PC-3 (cell line): ENCODE measurements at regions not wholly inside any gene's neighbourhood (a gene's known extent, or its start where the extent isn't known, plus 50 kb on each side); places are given as distances from the start of the nearest gene placed in this dataset.

Source experiments
- ATAC-seq: fragments of 200-7000 bp; cut with Tn5 transposase; 2 replicates; pipeline ENCODE4 v1.9.1; 2020; ENCODE audit warnings: mild to moderate bottlenecking, moderate library complexity
- BruUV-seq: library from RNA; stranded (reverse); fragments of 400-500 nt; replicated peaks from 2 replicates; lab custom pipeline; 2021; lab: Mats Ljungman, UMichigan
- CTCF ChIA-PET: fragments of 300-600 bp; sonication (Branson Sonifier 250); formaldehyde crosslinking; loops from one replicate; lab custom pipeline; 2022; ENCODE audit warnings: antibody characterized with exemption; lab: Charles Lee
- POLR2A ChIA-PET: fragments of 300-600 bp; sonication (Branson Sonifier 250); formaldehyde crosslinking; loops from one replicate; lab custom pipeline; 2022; ENCODE audit warnings: antibody characterized with exemption; ENCODE audit not compliant: unreplicated experiment; lab: Charles Lee
- DNase-seq: peaks from one replicate; pipeline ENCODE4 v3.0.0-alpha.2; 2015
- H2AFZ ChIP-seq: fragments of 300-600 bp; sonication (generic); 2 replicates; pipeline ENCODE4 v1.6.0; 2016; ENCODE audit warnings: antibody characterized with exemption, low read length
- H3F3A ChIP-seq: fragments of 300-600 bp; sonication (generic); one replicate; pipeline ENCODE4 v1.6.0; 2017; ENCODE audit warnings: antibody characterized with exemption, low read length, control low read depth, mild to moderate bottlenecking; ENCODE audit not compliant: unreplicated experiment
- H3K27ac ChIP-seq: fragments of 300-600 bp; sonication (generic); 2 replicates; pipeline ENCODE4 v1.5.1; 2016; ENCODE audit warnings: mild to moderate bottlenecking, low read length
- H3K27me3 ChIP-seq: fragments of 300-600 bp; sonication (generic); 2 replicates; pipeline ENCODE4 v1.6.1; 2016; ENCODE audit warnings: low read length, mixed read lengths
- H3K36me3 ChIP-seq: fragments of 300-600 bp; sonication (generic); 2 replicates; pipeline ENCODE4 v1.6.1; 2016; ENCODE audit warnings: low read depth, mixed run types, low read length, mixed read lengths
- H3K4me1 ChIP-seq: fragments of 300-600 bp; sonication (generic); 2 replicates; pipeline ENCODE4 v1.5.1; 2016; ENCODE audit warnings: low read length; ENCODE audit not compliant: insufficient read depth
- H3K4me2 ChIP-seq: fragments of 300-600 bp; sonication (generic); 2 replicates; pipeline ENCODE4 v1.6.0; 2016; ENCODE audit warnings: low read length
- H3K4me3 ChIP-seq: fragments of 300-600 bp; sonication (generic); 2 replicates; pipeline ENCODE4 v1.5.1; 2016; ENCODE audit warnings: mild to moderate bottlenecking, low read length, mixed read lengths
- H3K79me2 ChIP-seq: fragments of 300-600 bp; sonication (generic); 2 replicates; pipeline ENCODE4 v1.6.1; 2017; ENCODE audit warnings: low read length, mixed read lengths
- H3K9ac ChIP-seq: fragments of 300-600 bp; sonication (generic); 2 replicates; pipeline ENCODE4 v1.6.0; 2016; ENCODE audit warnings: mild to moderate bottlenecking, low read length
- H3K9me2 ChIP-seq: fragments of 300-600 bp; sonication (generic); replicated peaks from 2 replicates; pipeline ENCODE4 v1.6.1; 2016; ENCODE audit warnings: mixed run types, low read length, mixed read lengths
- H3K9me3 ChIP-seq: fragments of 300-600 bp; sonication (generic); 2 replicates; pipeline ENCODE4 v1.6.1; 2016; ENCODE audit warnings: low read length, mixed read lengths
- H4K20me1 ChIP-seq: fragments of 300-600 bp; sonication (generic); 2 replicates; pipeline ENCODE4 v1.6.1; 2016; ENCODE audit warnings: low read length, mixed read lengths
- EZH2 ChIP-seq: fragments of 300-600 bp; sonication (generic); IDR thresholded peaks from one replicate; pipeline ENCODE4 v1.6.1; 2017; ENCODE audit warnings: antibody characterized with exemption, mild to moderate bottlenecking, low read length; ENCODE audit not compliant: unreplicated experiment
- EZH2phosphoT487 ChIP-seq: fragments of 300-600 bp; sonication (generic); IDR thresholded peaks from 2 replicates; pipeline ENCODE4 v1.6.1; 2018; ENCODE audit warnings: mild to moderate bottlenecking, antibody characterized with exemption, low read length, borderline replicate concordance
- intact Hi-C: fragments of 100-400 bp; cut with micrococcal nuclease; formaldehyde crosslinking; loops from 2 replicates; pipeline ENCODE4 v1.9.0; 2023
- TF ChIP-seq, protein P1 (sequence below): fragments of 300-600 bp; sonication (generic); conservative IDR thresholded peaks from 2 replicates; pipeline ENCODE4 v1.5.1; 2017; ENCODE audit warnings: antibody characterized with exemption, low read depth, mild to moderate bottlenecking, low read length

DNA sequence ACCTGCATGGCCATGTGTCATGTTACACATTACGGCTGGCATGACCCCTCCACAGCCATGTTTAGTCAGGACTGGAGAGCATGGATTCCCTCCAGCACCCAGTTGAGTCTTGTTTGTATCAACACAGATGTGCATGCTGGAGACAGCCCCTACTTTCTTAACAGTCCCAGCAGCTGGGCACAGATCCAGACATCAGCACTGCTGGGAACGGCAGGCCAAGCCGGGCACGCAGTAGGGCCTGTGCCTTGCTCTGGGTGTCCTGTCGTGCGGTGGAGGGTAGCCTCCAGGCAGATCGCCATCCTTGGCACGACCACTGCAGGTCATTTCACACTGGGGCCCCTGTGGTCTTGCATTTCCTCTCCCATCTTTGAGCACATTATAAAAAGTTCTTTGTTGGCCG lies 381.4 kb downstream of the SMOC2 start:
- Histone ChIP-seq H3K9me2 (no peaks in the 10 kb centered on the region), H3K9me3 (no peaks in the 10 kb centered on the region), H4K20me1 (no peaks in the 10 kb centered on the region), H3K36me3 (no peaks in the 10 kb centered on the region), H3K27ac (no peak overlapping the region), H3K4me3 (no peak overlapping the region), H3K27me3 (peaks cover 11% of the 10 kb centered on the region), H3K4me2 (no peak overlapping the region), H3K79me2 (no peaks in the 10 kb centered on the region), H3K9ac (no peak overlapping the region), H3F3A (no peaks in the 10 kb centered on the region), H2AFZ (no peak overlapping the region), H3K4me1 (no peaks in the 10 kb centered on the region)
- intact Hi-C loops: no loop called here
- no peak for DNase-seq
- POLR2A ChIA-PET: no interaction called here
- TF ChIP-seq EZH2phosphoT487 (no peak), EZH2 (no peak)
- TF ChIP-seq, protein P1, sequence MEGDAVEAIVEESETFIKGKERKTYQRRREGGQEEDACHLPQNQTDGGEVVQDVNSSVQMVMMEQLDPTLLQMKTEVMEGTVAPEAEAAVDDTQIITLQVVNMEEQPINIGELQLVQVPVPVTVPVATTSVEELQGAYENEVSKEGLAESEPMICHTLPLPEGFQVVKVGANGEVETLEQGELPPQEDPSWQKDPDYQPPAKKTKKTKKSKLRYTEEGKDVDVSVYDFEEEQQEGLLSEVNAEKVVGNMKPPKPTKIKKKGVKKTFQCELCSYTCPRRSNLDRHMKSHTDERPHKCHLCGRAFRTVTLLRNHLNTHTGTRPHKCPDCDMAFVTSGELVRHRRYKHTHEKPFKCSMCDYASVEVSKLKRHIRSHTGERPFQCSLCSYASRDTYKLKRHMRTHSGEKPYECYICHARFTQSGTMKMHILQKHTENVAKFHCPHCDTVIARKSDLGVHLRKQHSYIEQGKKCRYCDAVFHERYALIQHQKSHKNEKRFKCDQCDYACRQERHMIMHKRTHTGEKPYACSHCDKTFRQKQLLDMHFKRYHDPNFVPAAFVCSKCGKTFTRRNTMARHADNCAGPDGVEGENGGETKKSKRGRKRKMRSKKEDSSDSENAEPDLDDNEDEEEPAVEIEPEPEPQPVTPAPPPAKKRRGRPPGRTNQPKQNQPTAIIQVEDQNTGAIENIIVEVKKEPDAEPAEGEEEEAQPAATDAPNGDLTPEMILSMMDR: no peak
- BruUV-seq: no TSS peak
- CTCF ChIA-PET: no interaction called here
- ATAC-seq: no peak

DNA sequence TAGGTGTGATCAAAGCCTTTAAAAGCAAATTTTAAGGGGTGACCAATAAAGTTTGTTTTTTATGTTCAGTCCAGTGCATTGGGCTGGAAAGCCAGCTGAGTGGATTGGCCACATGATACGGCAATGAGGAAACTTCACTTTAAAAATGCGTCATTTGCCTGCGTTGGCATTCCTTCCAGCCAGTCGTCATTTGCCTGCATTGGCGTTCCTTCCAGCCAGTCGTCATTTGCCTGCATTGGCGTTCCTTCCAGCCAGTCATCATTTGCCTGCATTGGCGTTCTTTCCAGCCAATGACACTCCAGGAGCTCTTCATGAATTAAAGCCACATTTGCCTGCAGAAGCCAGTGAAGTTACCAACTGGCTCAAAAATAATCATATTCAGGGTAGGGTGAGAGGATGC lies 378.6 kb downstream of the SMOC2 start:
- H3K9ac ChIP-seq: no peak overlapping the region
- no peaks in the 10 kb centered on the region for H3K9me2 ChIP-seq
- no peak overlapping the region for H2AFZ ChIP-seq
- no peaks in the 10 kb centered on the region for H4K20me1 ChIP-seq
- no peaks in the 10 kb centered on the region for H3F3A ChIP-seq
- POLR2A ChIA-PET: no interaction called here
- H3K9me3 ChIP-seq: no peaks in the 10 kb centered on the region
- H3K4me2 ChIP-seq: no peak overlapping the region
- intact Hi-C loops: no loop called here
- H3K27ac ChIP-seq: no peak overlapping the region
- H3K36me3 ChIP-seq: no peaks in the 10 kb centered on the region
- 0 out of 2 replicates have a peak, but pooled peaks cover 8% of the 10 kb centered on the region for H3K27me3 ChIP-seq
- H3K79me2 ChIP-seq: no peaks in the 10 kb centered on the region
- H3K4me1 ChIP-seq: no peaks in the 10 kb centered on the region
- ATAC-seq: no peak
- CTCF ChIA-PET: no interaction called here
- DNase-seq: no peak
- no peak overlapping the region for H3K4me3 ChIP-seq
- no peak for TF ChIP-seq EZH2
- TF ChIP-seq, protein P1: no peak
- TF ChIP-seq EZH2phosphoT487: no peak
- BruUV-seq: no TSS peak

DNA sequence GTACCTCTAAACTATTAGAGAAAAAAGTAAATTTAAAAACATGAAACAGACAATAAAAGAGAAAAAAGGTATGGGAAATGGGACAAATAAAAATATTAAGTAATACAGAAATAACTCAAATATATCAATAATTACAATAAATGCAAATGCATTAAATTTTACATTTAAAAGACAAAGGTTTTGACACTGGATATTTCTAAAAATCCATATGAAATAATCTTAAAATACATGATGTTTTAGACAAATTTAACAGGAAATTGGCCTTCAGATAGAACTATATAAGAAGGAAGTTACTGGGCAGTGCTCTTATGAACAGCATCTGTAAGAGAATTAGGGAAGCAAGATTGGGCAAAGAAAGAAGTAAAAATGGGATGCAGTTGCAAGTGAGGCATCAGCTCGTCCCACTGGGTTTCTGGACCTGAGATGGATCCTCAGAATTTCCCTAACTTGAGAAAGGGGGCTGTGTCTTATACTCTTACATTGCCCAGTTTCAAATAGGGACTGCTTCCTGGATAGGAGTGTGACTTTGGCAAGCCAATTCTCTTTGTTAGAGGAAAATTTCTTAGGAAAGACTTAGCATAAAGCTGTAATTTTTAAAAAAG lies 376.7 kb downstream of the SMOC2 start:
- ChIA-PET CTCF (no interaction called here), POLR2A (no interaction called here)
- Histone ChIP-seq H3K27ac (no peak overlapping the region), H3K9ac (no peak overlapping the region), H3K79me2 (no peaks in the 10 kb centered on the region), H3K9me3 (no peaks in the 10 kb centered on the region), H3K9me2 (no peaks in the 10 kb centered on the region), H3F3A (no peaks in the 10 kb centered on the region), H3K4me2 (no peak overlapping the region), H3K4me1 (no peaks in the 10 kb centered on the region), H4K20me1 (no peaks in the 10 kb centered on the region), H2AFZ (no peak overlapping the region), H3K4me3 (no peak overlapping the region), H3K27me3 (0 out of 2 replicates have a peak, but pooled peaks cover 8% of the 10 kb centered on the region), H3K36me3 (no peaks in the 10 kb centered on the region)
- no TSS peak for BruUV-seq
- ATAC-seq (no peak), DNase-seq (no peak)
- TF ChIP-seq, protein P1: no peak
- TF ChIP-seq EZH2 (no peak), EZH2phosphoT487 (no peak)
- intact Hi-C loops: no loop called here
